ENCODE measurements at regions not wholly inside any gene's neighbourhood (a gene's known extent, or its start where the extent isn't known, plus 50 kb on each side); places are given as distances from the start of the nearest gene placed in this dataset.

GRCh38 chr16:9661336-9662017, 520.8 kb downstream of the GRIN2A start:
- TF ChIP-seq, protein P1, sequence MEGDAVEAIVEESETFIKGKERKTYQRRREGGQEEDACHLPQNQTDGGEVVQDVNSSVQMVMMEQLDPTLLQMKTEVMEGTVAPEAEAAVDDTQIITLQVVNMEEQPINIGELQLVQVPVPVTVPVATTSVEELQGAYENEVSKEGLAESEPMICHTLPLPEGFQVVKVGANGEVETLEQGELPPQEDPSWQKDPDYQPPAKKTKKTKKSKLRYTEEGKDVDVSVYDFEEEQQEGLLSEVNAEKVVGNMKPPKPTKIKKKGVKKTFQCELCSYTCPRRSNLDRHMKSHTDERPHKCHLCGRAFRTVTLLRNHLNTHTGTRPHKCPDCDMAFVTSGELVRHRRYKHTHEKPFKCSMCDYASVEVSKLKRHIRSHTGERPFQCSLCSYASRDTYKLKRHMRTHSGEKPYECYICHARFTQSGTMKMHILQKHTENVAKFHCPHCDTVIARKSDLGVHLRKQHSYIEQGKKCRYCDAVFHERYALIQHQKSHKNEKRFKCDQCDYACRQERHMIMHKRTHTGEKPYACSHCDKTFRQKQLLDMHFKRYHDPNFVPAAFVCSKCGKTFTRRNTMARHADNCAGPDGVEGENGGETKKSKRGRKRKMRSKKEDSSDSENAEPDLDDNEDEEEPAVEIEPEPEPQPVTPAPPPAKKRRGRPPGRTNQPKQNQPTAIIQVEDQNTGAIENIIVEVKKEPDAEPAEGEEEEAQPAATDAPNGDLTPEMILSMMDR (IDR thresholded peaks at IDR 0.05): no peak
- no peak for TF ChIP-seq POLR2A (IDR thresholded peaks at IDR 0.05)

Measured in body of pancreas (tissue), 4 donors.